Choroid plexus epithelial cell (primary cell): ENCODE measurements at regions not wholly inside any gene's neighbourhood (a gene's known extent, or its start where the extent isn't known, plus 50 kb on each side); places are given as distances from the start of the nearest gene placed in this dataset.

Experiments
- DNase-seq: peaks from one replicate; pipeline ENCODE4 v3.0.0-alpha.2; 2010; ENCODE audit warnings: low read depth
- H3K4me3 ChIP-seq: 2 replicates; pipeline ENCODE4 v1.5.1; 2011; ENCODE audit warnings: low read depth, mild to moderate bottlenecking, control low read depth, low read length, moderate library complexity
- CTCF ChIP-seq: conservative IDR thresholded peaks from 2 replicates; pipeline ENCODE4 v1.5.1; 2011; ENCODE audit warnings: low read depth, mild to moderate bottlenecking, control low read depth, inconsistent platforms, low read length, moderate library complexity

GRCh38 chr4:180741703-180742102 is 1501.5 kb upstream of the TENM3 start:
- DNase-seq, result no peak
- H3K4me3 ChIP-seq, result no peak overlapping the region
- no peak for TF ChIP-seq CTCF

GRCh38 chr4:180745019-180745418 is 1498.2 kb upstream of the TENM3 start:
- no peak overlapping the region for H3K4me3 ChIP-seq
- DNase-seq, result no peak
- no peak for TF ChIP-seq CTCF

GRCh38 chr4:180751009-180751408 is 1492.2 kb upstream of the TENM3 start:
- no peak overlapping the region for H3K4me3 ChIP-seq
- TF ChIP-seq CTCF, result no peak
- DNase-seq, result peak; percentile 90

- H3K4me3 ChIP-seq, result no peak overlapping the region
- TF ChIP-seq CTCF, result no peak
- no peak for DNase-seq
Measured at GRCh38 chr4:180757927-180758326, 1485.3 kb upstream of the TENM3 start.

GRCh38 chr4:180766045-180766444 is 1477.2 kb upstream of the TENM3 start:
- TF ChIP-seq CTCF, result no peak
- no peak overlapping the region for H3K4me3 ChIP-seq
- DNase-seq, result peak; percentile 16

- no peak for TF ChIP-seq CTCF
- H3K4me3 ChIP-seq, result no peak overlapping the region
- no peak for DNase-seq
Measured at GRCh38 chr4:180766944-180767729, 1476.1 kb upstream of the TENM3 start.

- DNase-seq, result no peak
- TF ChIP-seq CTCF, result no peak
- no peak overlapping the region for H3K4me3 ChIP-seq
Measured at GRCh38 chr4:180768610-180769009, 1474.6 kb upstream of the TENM3 start.
